Tibial artery (tissue), 4 donors: ENCODE measurements at regions not wholly inside any gene's neighbourhood (a gene's known extent, or its start where the extent isn't known, plus 50 kb on each side); places are given as distances from the start of the nearest gene placed in this dataset.

ENCODE experiments used
- DNase-seq, 2 donors: peaks; one replicate each; pipeline ENCODE4 v3.0.0-alpha.2; 2019
- H3K27ac ChIP-seq, 2 donors: fragments of 200-600 bp; sonication (generic) in 1 of 2; 1 replicate in 1 of 2; 2 replicates in 1 of 2; pipeline ENCODE4 v1.5.1; 2018 to 2019; ENCODE audit warnings: mild to moderate bottlenecking in 1 of 2
- H3K27me3 ChIP-seq, 2 donors: fragments of 200-600 bp; sonication (generic) in 1 of 2; one replicate each; pipeline versions ENCODE4 v1.5.1 to v1.6.0; 2016 to 2019
- H3K36me3 ChIP-seq, 3 donors: fragments of 200-600 bp; sonication (generic) in 2 of 3; one replicate each; pipeline ENCODE4 v1.5.1; 2016 to 2019; ENCODE audit warnings: mild to moderate bottlenecking in 2 of 3
- H3K4me1 ChIP-seq, 4 donors: fragments of 200-600 bp; sonication (generic) in 2 of 4; 1 replicate in 3 of 4; 2 replicates in 1 of 4; pipeline ENCODE4 v1.5.1; 2016 to 2019
- H3K4me3 ChIP-seq, 2 donors: fragments of 200-600 bp; sonication (generic) in 1 of 2; 1 replicate in 1 of 2; 2 replicates in 1 of 2; pipeline ENCODE4 v1.5.1; 2018 to 2019; ENCODE audit warnings: mild to moderate bottlenecking in 2 of 2
- H3K9me3 ChIP-seq, 3 donors: fragments of 200-600 bp; sonication (generic) in 1 of 3; one replicate each; pipeline ENCODE4 v1.5.1; 2016 to 2019
- CTCF ChIP-seq, 2 experiments: fragments of 200-600 bp in 1 of 2; fragments of 450-650 bp in 1 of 2; IDR thresholded peaks; one replicate each; pipeline ENCODE4 v1.5.1; 2017 to 2019; ENCODE audit warnings: antibody characterized with exemption in 2 of 2, mild to moderate bottlenecking in 1 of 2, moderate library complexity in 1 of 2
- intact Hi-C: fragments of 100-400 bp; cut with DNase I; formaldehyde crosslinking; loops from one replicate; pipeline ENCODE4 v1.15.0; 2023; ENCODE audit warnings: low total_unique reads

- Histone ChIP-seq H3K9me3 (no peaks in the 10 kb centered on the region), H3K27me3 (no peaks in the 10 kb centered on the region), H3K4me3 (no peak overlapping the region), H3K36me3 (no peaks in the 10 kb centered on the region), H3K27ac (no peak overlapping the region), H3K4me1 (no peaks in the 10 kb centered on the region)
- intact Hi-C loops: no loop called here
- TF ChIP-seq CTCF (IDR thresholded peaks at IDR 0.05): no peak
- no peak for DNase-seq
Observed at GRCh38 chr7:93765475-93765874, 125.1 kb downstream of the TFPI2 start.

DNA sequence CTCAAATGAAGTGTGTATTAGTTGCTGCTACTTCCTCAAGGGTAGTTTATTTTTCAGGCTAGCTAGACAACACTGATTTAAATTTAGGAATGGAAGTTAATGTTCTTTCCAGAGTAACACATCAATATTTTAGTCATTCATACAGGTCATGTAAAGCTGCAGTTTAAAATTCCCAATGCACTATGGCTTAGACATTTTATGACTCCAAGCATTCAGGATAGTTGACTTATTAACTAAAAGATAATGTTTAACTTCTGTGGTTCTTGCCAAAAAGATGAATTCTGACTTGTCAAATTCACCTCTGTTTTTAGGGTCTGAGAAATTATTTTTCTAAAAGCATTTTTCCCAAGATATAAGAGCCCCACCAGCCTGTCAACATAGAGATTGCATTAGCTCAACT is 131.9 kb downstream of the TFPI2 start:
- Histone ChIP-seq H3K27ac (no peak overlapping the region), H3K4me3 (no peak overlapping the region), H3K27me3 (no peaks in the 10 kb centered on the region), H3K4me1 (no peaks in the 10 kb centered on the region), H3K36me3 (no peaks in the 10 kb centered on the region), H3K9me3 (no peaks in the 10 kb centered on the region)
- intact Hi-C loops: no loop called here
- no peak for TF ChIP-seq CTCF (IDR thresholded peaks at IDR 0.05)
- no peak for DNase-seq

DNA sequence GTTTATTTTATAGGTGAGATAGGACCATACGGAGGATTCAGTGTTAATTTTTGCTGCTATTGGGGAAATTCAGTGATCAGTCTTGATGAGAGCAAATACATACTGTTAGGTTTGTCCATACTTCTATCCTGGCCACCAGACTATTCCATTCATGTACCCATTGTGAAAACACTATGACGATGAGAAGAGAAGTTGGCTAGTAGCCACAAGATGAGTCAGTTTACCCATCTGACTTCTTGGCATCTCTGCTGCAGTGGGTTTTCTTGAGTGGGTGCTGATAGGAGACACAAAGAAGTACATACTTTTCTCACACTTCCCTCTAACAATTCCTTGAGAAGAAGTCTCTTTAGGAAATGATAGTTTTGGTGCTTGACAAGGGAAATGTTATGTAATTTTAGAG is 133.1 kb downstream of the TFPI2 start:
- intact Hi-C loops: no loop called here

GRCh38 chr7:93756890-93757289 is 133.7 kb downstream of the TFPI2 start:
- H3K4me1 ChIP-seq: no peaks in the 10 kb centered on the region
- DNase-seq: no peak
- intact Hi-C loops: no loop called here
- H3K9me3 ChIP-seq: no peaks in the 10 kb centered on the region
- TF ChIP-seq CTCF (IDR thresholded peaks at IDR 0.05): no peak
- no peak overlapping the region for H3K4me3 ChIP-seq
- H3K36me3 ChIP-seq: no peaks in the 10 kb centered on the region
- H3K27me3 ChIP-seq: no peaks in the 10 kb centered on the region
- H3K27ac ChIP-seq: no peak overlapping the region

More for the DNA sequence above, 133.1 kb downstream of the TFPI2 start:
- Histone ChIP-seq H3K27me3 (no peaks in the 10 kb centered on the region), H3K4me1 (no peaks in the 10 kb centered on the region), H3K36me3 (no peaks in the 10 kb centered on the region), H3K4me3 (no peak overlapping the region), H3K27ac (no peak overlapping the region), H3K9me3 (no peaks in the 10 kb centered on the region)
- no peak for DNase-seq
- TF ChIP-seq CTCF (IDR thresholded peaks at IDR 0.05): no peak

DNA sequence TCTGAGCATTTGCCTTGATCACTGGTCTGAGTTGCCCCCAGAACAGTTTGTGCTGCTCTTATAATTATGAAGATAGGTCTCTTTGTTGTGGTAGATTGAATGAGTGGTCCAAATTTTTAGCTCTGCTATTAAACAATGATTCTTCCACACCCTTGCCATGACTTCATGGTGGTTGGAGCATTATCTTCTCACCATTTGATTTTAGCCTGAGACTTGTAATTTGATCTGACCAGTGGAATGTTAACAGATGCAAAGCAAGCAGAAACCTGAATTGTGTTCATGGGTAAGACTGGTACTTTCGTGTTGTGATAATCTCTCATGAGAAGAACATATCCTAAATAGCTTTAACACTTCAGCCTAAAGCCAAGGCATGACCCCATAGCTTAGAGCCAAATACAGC is 139.1 kb downstream of the TFPI2 start:
- Histone ChIP-seq H3K9me3 (no peaks in the 10 kb centered on the region), H3K27ac (no peak overlapping the region), H3K27me3 (no peaks in the 10 kb centered on the region), H3K4me3 (no peak overlapping the region), H3K36me3 (no peaks in the 10 kb centered on the region), H3K4me1 (no peaks in the 10 kb centered on the region)
- DNase-seq: no peak
- no peak for TF ChIP-seq CTCF (IDR thresholded peaks at IDR 0.05)
- intact Hi-C loops: no loop called here

DNA sequence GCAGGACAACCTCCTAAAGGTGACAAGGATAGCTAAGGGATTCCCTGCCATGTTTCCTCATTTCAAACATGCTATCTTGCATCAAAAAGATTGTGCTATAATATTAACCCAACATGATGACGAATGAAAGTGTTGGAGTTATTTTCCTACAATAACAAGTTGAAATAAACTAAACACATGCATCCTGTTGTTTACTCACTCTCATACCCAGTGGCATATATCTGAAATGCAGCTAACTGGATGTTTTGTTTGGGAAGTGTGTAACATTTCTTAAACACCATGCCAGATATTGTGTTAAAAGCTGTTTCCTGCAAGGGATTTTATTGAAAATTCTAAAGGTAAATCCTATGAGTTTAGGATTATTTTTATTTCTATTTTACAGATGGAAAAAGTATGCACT is 139.6 kb downstream of the TFPI2 start:
- DNase-seq: no peak
- Histone ChIP-seq H3K36me3 (no peaks in the 10 kb centered on the region), H3K4me1 (no peaks in the 10 kb centered on the region), H3K9me3 (no peaks in the 10 kb centered on the region), H3K27ac (no peak overlapping the region), H3K27me3 (no peaks in the 10 kb centered on the region), H3K4me3 (no peak overlapping the region)
- TF ChIP-seq CTCF (IDR thresholded peaks at IDR 0.05): no peak
- intact Hi-C loops: no loop called here
